ENCODE measurements at regions not wholly inside any gene's neighbourhood (a gene's known extent, or its start where the extent isn't known, plus 50 kb on each side); places are given as distances from the start of the nearest gene placed in this dataset.
A peak's percentile ranks its signal among the peaks of the same experiment; 100 is the strongest.

GRCh38 chr3:117018655-117019054, 309.1 kb downstream of the TUSC7 start:
- Histone ChIP-seq H3K4me1 (ENCODE audit: insufficient read depth, low read length) (no peaks in the 10 kb centered on the region), H3K9ac (ENCODE audit: low read depth, low read length) (no peak overlapping the region), H3K9me3 (ENCODE audit: insufficient read depth, low read length, severe bottlenecking) (no peaks in the 10 kb centered on the region), H3K4me2 (ENCODE audit: insufficient read depth, low read length) (no peak overlapping the region), H4K20me1 (ENCODE audit: insufficient read depth, low read length) (no peaks in the 10 kb centered on the region), H3K79me2 (ENCODE audit: insufficient read depth, low read length) (no peaks in the 10 kb centered on the region), H2AFZ (ENCODE audit: low read depth, low read length) (no peak overlapping the region), H3K4me3 (ENCODE audit: low read depth in 1 of 2, low read length in 2 of 2) (no peak overlapping the region), H3K27ac (ENCODE audit: low read length) (no peak overlapping the region), H3K27me3 (ENCODE audit: insufficient read depth, low read length, poor library complexity) (no peaks in the 10 kb centered on the region), H3K36me3 (ENCODE audit: insufficient read depth, low read length) (no peaks in the 10 kb centered on the region)
- ATAC-seq (ENCODE audit: insufficient read depth, low read depth) (no peak), DNase-seq (no peak)
- no peak for TF ChIP-seq EZH2 (IDR thresholded peaks at IDR 0.05; ENCODE audit: borderline replicate concordance, low read depth, low read length, severe bottlenecking)
- TF ChIP-seq, protein P1, sequence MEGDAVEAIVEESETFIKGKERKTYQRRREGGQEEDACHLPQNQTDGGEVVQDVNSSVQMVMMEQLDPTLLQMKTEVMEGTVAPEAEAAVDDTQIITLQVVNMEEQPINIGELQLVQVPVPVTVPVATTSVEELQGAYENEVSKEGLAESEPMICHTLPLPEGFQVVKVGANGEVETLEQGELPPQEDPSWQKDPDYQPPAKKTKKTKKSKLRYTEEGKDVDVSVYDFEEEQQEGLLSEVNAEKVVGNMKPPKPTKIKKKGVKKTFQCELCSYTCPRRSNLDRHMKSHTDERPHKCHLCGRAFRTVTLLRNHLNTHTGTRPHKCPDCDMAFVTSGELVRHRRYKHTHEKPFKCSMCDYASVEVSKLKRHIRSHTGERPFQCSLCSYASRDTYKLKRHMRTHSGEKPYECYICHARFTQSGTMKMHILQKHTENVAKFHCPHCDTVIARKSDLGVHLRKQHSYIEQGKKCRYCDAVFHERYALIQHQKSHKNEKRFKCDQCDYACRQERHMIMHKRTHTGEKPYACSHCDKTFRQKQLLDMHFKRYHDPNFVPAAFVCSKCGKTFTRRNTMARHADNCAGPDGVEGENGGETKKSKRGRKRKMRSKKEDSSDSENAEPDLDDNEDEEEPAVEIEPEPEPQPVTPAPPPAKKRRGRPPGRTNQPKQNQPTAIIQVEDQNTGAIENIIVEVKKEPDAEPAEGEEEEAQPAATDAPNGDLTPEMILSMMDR (IDR thresholded peaks at IDR 0.05; ENCODE audit: borderline replicate concordance, extremely low read depth, low read length, poor library complexity, severe bottlenecking): no peak

DNA sequence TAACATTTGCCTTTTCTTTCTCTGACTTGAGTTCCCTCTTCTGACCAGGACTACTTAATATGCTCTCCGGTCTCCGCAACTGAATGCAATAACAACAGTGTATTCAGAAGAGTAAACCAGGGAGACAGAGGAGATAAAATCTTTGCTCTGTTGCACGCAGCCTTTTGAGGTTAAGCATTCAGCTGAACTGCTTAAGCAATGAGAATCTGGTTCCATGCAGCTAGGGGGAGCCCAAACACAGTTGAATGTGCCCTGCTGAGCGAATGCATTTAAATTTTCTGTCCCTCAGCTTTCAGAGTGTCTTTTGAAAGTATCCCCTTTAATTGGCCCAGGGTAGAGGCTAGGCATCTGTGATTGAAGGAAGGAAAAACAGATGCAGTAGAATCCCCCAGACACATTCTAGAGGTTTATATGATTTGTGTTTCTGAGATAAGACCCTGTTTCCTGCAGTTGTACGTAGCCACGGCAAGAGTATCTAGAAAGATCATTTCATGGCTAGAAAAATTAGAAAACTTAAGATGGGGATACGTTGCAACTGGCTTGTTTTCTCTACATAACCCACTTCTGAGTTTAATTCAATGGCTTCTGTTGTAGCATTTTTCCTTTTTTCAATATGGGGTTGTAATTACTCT, 309.6 kb downstream of the TUSC7 start:
- no peak overlapping the region for H2AFZ ChIP-seq (ENCODE audit: low read depth, low read length)
- DNase-seq (peak; percentile 47), ATAC-seq (ENCODE audit: insufficient read depth, low read depth) (peak; percentile 88)
- TF ChIP-seq, protein P1 (IDR thresholded peaks at IDR 0.05; ENCODE audit: borderline replicate concordance, extremely low read depth, low read length, poor library complexity, severe bottlenecking): peak; percentile 76
- TF ChIP-seq EZH2 (IDR thresholded peaks at IDR 0.05; ENCODE audit: borderline replicate concordance, low read depth, low read length, severe bottlenecking): no peak
- no peaks in the 10 kb centered on the region for H3K9me3 ChIP-seq (ENCODE audit: insufficient read depth, low read length, severe bottlenecking)
- H3K36me3 ChIP-seq (ENCODE audit: insufficient read depth, low read length): no peaks in the 10 kb centered on the region
- H3K79me2 ChIP-seq (ENCODE audit: insufficient read depth, low read length): no peaks in the 10 kb centered on the region
- H4K20me1 ChIP-seq (ENCODE audit: insufficient read depth, low read length): no peaks in the 10 kb centered on the region
- H3K27me3 ChIP-seq (ENCODE audit: insufficient read depth, low read length, poor library complexity): no peaks in the 10 kb centered on the region
- no peak overlapping the region for H3K9ac ChIP-seq (ENCODE audit: low read depth, low read length)
- no peak overlapping the region for H3K4me3 ChIP-seq (ENCODE audit: low read depth in 1 of 2, low read length in 2 of 2)
- no peak overlapping the region for H3K27ac ChIP-seq (ENCODE audit: low read length)
- no peaks in the 10 kb centered on the region for H3K4me1 ChIP-seq (ENCODE audit: insufficient read depth, low read length)
- H3K4me2 ChIP-seq (ENCODE audit: insufficient read depth, low read length): no peak overlapping the region

DNA sequence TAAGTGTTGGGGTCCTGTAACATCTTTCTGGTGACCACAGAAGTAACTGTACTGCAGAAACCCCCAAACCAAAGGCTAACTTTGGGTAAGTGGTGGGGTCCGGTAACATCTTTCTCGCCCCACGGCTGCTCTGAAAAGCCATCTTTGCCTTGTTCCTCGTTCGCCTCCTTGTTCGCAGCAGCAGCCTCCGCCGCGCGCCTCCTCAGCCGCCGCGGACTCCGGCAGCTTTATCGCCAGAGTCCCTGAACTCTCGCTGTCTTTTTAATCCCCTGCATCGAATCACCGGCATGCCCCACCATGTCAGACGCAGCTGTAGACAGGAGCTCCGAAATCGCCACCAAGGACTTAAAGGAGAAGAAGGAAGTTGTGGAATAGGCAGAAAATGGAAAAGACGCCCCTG, 316.8 kb downstream of the TUSC7 start:
- Histone ChIP-seq H3K27me3 (ENCODE audit: insufficient read depth, low read length, poor library complexity) (no peaks in the 10 kb centered on the region), H3K4me1 (ENCODE audit: insufficient read depth, low read length) (no peaks in the 10 kb centered on the region), H2AFZ (ENCODE audit: low read depth, low read length) (no peak overlapping the region), H3K4me3 (ENCODE audit: low read depth in 1 of 2, low read length in 2 of 2) (no peak overlapping the region), H3K9ac (ENCODE audit: low read depth, low read length) (no peak overlapping the region), H3K4me2 (ENCODE audit: insufficient read depth, low read length) (no peak overlapping the region), H3K36me3 (ENCODE audit: insufficient read depth, low read length) (no peaks in the 10 kb centered on the region), H4K20me1 (ENCODE audit: insufficient read depth, low read length) (no peaks in the 10 kb centered on the region), H3K9me3 (ENCODE audit: insufficient read depth, low read length, severe bottlenecking) (no peaks in the 10 kb centered on the region), H3K27ac (ENCODE audit: low read length) (no peak overlapping the region), H3K79me2 (ENCODE audit: insufficient read depth, low read length) (no peaks in the 10 kb centered on the region)
- DNase-seq (no peak), ATAC-seq (ENCODE audit: insufficient read depth, low read depth) (no peak)
- TF ChIP-seq, protein P1 (IDR thresholded peaks at IDR 0.05; ENCODE audit: borderline replicate concordance, extremely low read depth, low read length, poor library complexity, severe bottlenecking): no peak
- no peak for TF ChIP-seq EZH2 (IDR thresholded peaks at IDR 0.05; ENCODE audit: borderline replicate concordance, low read depth, low read length, severe bottlenecking)
